Suprapubic skin (tissue), 3 donors: ENCODE measurements at regions not wholly inside any gene's neighbourhood (a gene's known extent, or its start where the extent isn't known, plus 50 kb on each side); places are given as distances from the start of the nearest gene placed in this dataset.

Experiments used
- EP300 ChIP-seq: sonication (generic); formaldehyde crosslinking; IDR thresholded peaks from one replicate; pipeline ENCODE4 v1.6.1; 2017; ENCODE audit warnings: antibody characterized with exemption
- POLR2A ChIP-seq, 2 donors: fragments of 450-650 bp; IDR thresholded peaks; one replicate each; pipeline ENCODE4 v1.6.1; 2017; ENCODE audit warnings: antibody characterized with exemption in 2 of 2, mild to moderate bottlenecking in 2 of 2, moderate library complexity in 2 of 2
- TF ChIP-seq, protein P1 (sequence below), 2 donors: fragments of 200-600 bp in 1 of 2; fragments of 450-650 bp in 1 of 2; sonication (generic) in 1 of 2; IDR thresholded peaks; one replicate each; pipeline ENCODE4 v1.5.1; 2016 to 2019; ENCODE audit warnings: antibody characterized with exemption in 2 of 2, mild to moderate bottlenecking in 1 of 2, moderate library complexity in 1 of 2

DNA sequence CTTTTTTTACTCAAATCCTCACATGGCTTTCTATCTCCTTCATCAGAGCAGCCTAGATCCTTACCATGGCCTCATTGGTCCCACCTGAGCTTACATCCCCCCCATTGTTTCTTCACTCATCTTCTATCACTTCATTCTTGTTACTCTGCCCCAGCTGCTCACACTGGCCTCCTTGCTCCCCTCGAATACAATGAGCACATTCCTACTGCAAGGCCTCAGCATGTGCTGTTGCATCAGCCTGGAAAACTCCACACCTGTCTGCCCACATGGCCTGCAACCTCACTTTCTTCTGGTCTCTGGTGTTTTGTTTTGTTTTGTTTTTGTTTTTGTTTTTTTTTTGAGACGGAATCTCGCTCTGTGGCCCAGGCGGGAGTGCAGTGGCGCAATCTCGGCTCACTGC, 212.6 kb downstream of the TBX18 start:
- TF ChIP-seq EP300 (no peak), POLR2A (IDR thresholded peaks at IDR 0.05) (no peak)
- TF ChIP-seq, protein P1, sequence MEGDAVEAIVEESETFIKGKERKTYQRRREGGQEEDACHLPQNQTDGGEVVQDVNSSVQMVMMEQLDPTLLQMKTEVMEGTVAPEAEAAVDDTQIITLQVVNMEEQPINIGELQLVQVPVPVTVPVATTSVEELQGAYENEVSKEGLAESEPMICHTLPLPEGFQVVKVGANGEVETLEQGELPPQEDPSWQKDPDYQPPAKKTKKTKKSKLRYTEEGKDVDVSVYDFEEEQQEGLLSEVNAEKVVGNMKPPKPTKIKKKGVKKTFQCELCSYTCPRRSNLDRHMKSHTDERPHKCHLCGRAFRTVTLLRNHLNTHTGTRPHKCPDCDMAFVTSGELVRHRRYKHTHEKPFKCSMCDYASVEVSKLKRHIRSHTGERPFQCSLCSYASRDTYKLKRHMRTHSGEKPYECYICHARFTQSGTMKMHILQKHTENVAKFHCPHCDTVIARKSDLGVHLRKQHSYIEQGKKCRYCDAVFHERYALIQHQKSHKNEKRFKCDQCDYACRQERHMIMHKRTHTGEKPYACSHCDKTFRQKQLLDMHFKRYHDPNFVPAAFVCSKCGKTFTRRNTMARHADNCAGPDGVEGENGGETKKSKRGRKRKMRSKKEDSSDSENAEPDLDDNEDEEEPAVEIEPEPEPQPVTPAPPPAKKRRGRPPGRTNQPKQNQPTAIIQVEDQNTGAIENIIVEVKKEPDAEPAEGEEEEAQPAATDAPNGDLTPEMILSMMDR (IDR thresholded peaks at IDR 0.05): no peak
